Right atrium auricular region (tissue), 2 donors: ENCODE measurements at regions not wholly inside any gene's neighbourhood (a gene's known extent, or its start where the extent isn't known, plus 50 kb on each side); places are given as distances from the start of the nearest gene placed in this dataset.
"Not testable (repeated sequence)": the region's sequence is repeated elsewhere in the genome, so short reads cannot be mapped to it uniquely, and the experiment has no call there.

Experiments used
- DNase-seq: peaks from one replicate; pipeline ENCODE4 v3.0.0-alpha.2; 2019; ENCODE audit warnings: low spot score
- H3K27ac ChIP-seq, 2 donors: fragments of 200-600 bp; sonication (generic); 1 replicate in 1 of 2; 2 replicates in 1 of 2; pipeline ENCODE4 v1.5.1; 2016 to 2019
- H3K27me3 ChIP-seq, 2 donors: fragments of 200-600 bp; sonication (generic); one replicate each; pipeline versions ENCODE4 v1.5.1 to v1.6.0; 2017 to 2019
- H3K36me3 ChIP-seq: fragments of 200-600 bp; sonication (generic); one replicate; pipeline ENCODE4 v1.5.1; 2016
- H3K4me1 ChIP-seq, 2 donors: fragments of 200-600 bp; sonication (generic); one replicate each; pipeline versions ENCODE4 v1.5.1 to v1.6.0; 2017 to 2019
- H3K4me3 ChIP-seq, 2 donors: fragments of 200-600 bp; sonication (generic); 1 replicate in 1 of 2; 2 replicates in 1 of 2; pipeline ENCODE4 v1.5.1; 2017 to 2019; ENCODE audit warnings: mild to moderate bottlenecking in 1 of 2, moderate library complexity in 1 of 2
- H3K9me3 ChIP-seq, 2 donors: fragments of 200-600 bp; sonication (generic); one replicate each; pipeline ENCODE4 v1.5.1; 2019
- TF ChIP-seq, protein P1 (sequence below), 2 donors: fragments of 200-600 bp; sonication (generic); IDR thresholded peaks; one replicate each; pipeline ENCODE4 v1.5.1; 2019; ENCODE audit warnings: antibody characterized with exemption in 2 of 2

DNA sequence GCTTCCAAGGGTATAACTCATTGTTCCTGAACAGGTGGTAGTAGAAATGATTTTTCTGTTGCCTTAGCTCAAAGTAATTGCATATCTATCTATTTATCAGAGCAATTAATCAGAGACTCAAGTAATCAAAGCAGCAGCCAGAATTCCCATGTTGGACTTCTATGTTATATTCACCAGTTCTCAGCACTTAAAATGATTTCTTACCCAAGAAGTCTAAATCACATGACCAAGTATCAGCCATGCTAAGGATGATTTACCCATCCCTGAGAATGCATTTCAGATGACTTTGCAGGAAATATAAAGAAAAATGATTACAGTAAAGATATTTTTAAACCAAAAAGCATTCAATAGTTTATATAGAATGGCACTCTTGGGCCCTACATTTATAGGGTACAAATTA lies 352.2 kb downstream of the NUP35 start:
- Histone ChIP-seq H3K27ac (no peak overlapping the region), H3K27me3 (no peaks in the 10 kb centered on the region), H3K9me3 (no peaks in the 10 kb centered on the region), H3K36me3 (no peaks in the 10 kb centered on the region), H3K4me3 (no peak overlapping the region), H3K4me1 (no peaks in the 10 kb centered on the region)
- no peak for DNase-seq
- TF ChIP-seq, protein P1, sequence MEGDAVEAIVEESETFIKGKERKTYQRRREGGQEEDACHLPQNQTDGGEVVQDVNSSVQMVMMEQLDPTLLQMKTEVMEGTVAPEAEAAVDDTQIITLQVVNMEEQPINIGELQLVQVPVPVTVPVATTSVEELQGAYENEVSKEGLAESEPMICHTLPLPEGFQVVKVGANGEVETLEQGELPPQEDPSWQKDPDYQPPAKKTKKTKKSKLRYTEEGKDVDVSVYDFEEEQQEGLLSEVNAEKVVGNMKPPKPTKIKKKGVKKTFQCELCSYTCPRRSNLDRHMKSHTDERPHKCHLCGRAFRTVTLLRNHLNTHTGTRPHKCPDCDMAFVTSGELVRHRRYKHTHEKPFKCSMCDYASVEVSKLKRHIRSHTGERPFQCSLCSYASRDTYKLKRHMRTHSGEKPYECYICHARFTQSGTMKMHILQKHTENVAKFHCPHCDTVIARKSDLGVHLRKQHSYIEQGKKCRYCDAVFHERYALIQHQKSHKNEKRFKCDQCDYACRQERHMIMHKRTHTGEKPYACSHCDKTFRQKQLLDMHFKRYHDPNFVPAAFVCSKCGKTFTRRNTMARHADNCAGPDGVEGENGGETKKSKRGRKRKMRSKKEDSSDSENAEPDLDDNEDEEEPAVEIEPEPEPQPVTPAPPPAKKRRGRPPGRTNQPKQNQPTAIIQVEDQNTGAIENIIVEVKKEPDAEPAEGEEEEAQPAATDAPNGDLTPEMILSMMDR (IDR thresholded peaks at IDR 0.05), result no peak

- DNase-seq, result no peak
- H3K36me3 ChIP-seq, result no peaks in the 10 kb centered on the region
- TF ChIP-seq, protein P1 (IDR thresholded peaks at IDR 0.05), result no peak
These were observed 353.1 kb downstream of the NUP35 start for GRCh38 chr2:183477296-183477695.

GRCh38 chr2:183478941-183479595 lies 354.8 kb downstream of the NUP35 start:
- H3K9me3 ChIP-seq, H3K4me3 ChIP-seq, H3K27ac ChIP-seq, DNase-seq, H3K27me3 ChIP-seq, H3K4me1 ChIP-seq, H3K36me3 ChIP-seq: not testable (repeated sequence)

More at GRCh38 chr2:183477296-183477695, 353.1 kb downstream of the NUP35 start:
- no peaks in the 10 kb centered on the region for H3K9me3 ChIP-seq
- no peak overlapping the region for H3K27ac ChIP-seq
- no peaks in the 10 kb centered on the region for H3K4me1 ChIP-seq
- H3K27me3 ChIP-seq, result no peaks in the 10 kb centered on the region
- H3K4me3 ChIP-seq, result no peak overlapping the region

DNA sequence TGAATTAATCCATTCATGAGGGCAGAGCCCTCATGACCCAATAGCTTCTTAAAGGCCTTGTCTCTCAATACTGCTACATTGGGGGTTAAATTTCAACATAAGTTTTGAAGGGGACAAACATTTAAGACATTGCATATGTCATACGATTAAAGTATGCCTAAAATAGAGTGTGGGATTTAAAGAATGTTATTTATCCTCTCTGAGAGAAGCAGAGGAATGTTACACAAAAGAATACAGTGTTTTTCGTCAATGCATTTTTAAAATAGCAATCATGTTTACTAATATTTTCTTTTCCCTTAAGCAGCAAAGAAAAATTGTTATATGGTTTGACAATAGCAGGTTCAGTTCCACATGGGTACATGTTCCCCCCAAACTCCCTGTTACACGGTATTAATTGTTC lies 363.1 kb downstream of the NUP35 start:
- no peak for DNase-seq

GRCh38 chr2:183488421-183488820 lies 364.2 kb downstream of the NUP35 start:
- no peak for DNase-seq
- H3K9me3 ChIP-seq, result no peaks in the 10 kb centered on the region
- no peak overlapping the region for H3K27ac ChIP-seq
- H3K4me1 ChIP-seq, result peaks cover 0 to 6% of the 10 kb centered on the region in 2 donors
- no peaks in the 10 kb centered on the region for H3K27me3 ChIP-seq
- TF ChIP-seq, protein P1 (IDR thresholded peaks at IDR 0.05), result no peak
- H3K4me3 ChIP-seq, result no peak overlapping the region
- H3K36me3 ChIP-seq, result no peaks in the 10 kb centered on the region

More for the DNA sequence above, 363.1 kb downstream of the NUP35 start:
- no peak overlapping the region for H3K4me3 ChIP-seq
- H3K9me3 ChIP-seq, result no peaks in the 10 kb centered on the region
- no peaks in the 10 kb centered on the region for H3K27me3 ChIP-seq
- H3K4me1 ChIP-seq, result peaks cover 0 to 6% of the 10 kb centered on the region in 2 donors
- no peak overlapping the region for H3K27ac ChIP-seq
- H3K36me3 ChIP-seq, result no peaks in the 10 kb centered on the region
- TF ChIP-seq, protein P1 (IDR thresholded peaks at IDR 0.05), result no peak

- Histone ChIP-seq H3K9me3 (no peaks in the 10 kb centered on the region), H3K27ac (peak overlapping the region in 1 of 2 donors; percentile 65), H3K36me3 (no peaks in the 10 kb centered on the region), H3K27me3 (no peaks in the 10 kb centered on the region), H3K4me3 (no peak overlapping the region), H3K4me1 (peaks cover 0 to 6% of the 10 kb centered on the region in 2 donors)
- TF ChIP-seq, protein P1 (IDR thresholded peaks at IDR 0.05), result no peak
- no peak for DNase-seq
These were observed 366.2 kb downstream of the NUP35 start for GRCh38 chr2:183490489-183490888.
